Ascending aorta (tissue), 2 donors: ENCODE measurements at regions not wholly inside any gene's neighbourhood (a gene's known extent, or its start where the extent isn't known, plus 50 kb on each side); places are given as distances from the start of the nearest gene placed in this dataset.

ENCODE experiments used
- DNase-seq, 2 donors: peaks; one replicate each; pipeline ENCODE4 v3.0.0-alpha.2; 2019; ENCODE audit warnings: low spot score in 2 of 2
- H3K27ac ChIP-seq, 2 donors: fragments of 200-600 bp; sonication (generic); one replicate each; pipeline ENCODE4 v1.5.1; 2016 to 2017; ENCODE audit warnings: mild to moderate bottlenecking in 1 of 2
- H3K27me3 ChIP-seq: fragments of 200-600 bp; sonication (generic); one replicate; pipeline ENCODE4 v1.5.1; 2017
- H3K36me3 ChIP-seq, 2 donors: fragments of 200-600 bp; sonication (generic); one replicate each; pipeline ENCODE4 v1.5.1; 2016
- H3K4me1 ChIP-seq, 2 donors: fragments of 200-600 bp; sonication (generic); one replicate each; pipeline ENCODE4 v1.5.1; 2016 to 2017; ENCODE audit warnings: mild to moderate bottlenecking in 1 of 2
- H3K4me3 ChIP-seq, 2 donors: fragments of 200-600 bp; sonication (generic); one replicate each; pipeline ENCODE4 v1.5.1; 2016 to 2017; ENCODE audit warnings: mild to moderate bottlenecking in 1 of 2
- H3K9me3 ChIP-seq, 2 donors: fragments of 200-600 bp; sonication (generic); one replicate each; pipeline ENCODE4 v1.5.1; 2016
- CTCF ChIP-seq, 3 experiments: fragments of 200-600 bp in 2 of 3; fragments of 450-650 bp in 1 of 3; sonication (generic) in 2 of 3; IDR thresholded peaks; one replicate each; pipeline ENCODE4 v1.5.1; 2016 to 2019; ENCODE audit warnings: antibody characterized with exemption in 3 of 3, mild to moderate bottlenecking in 1 of 3, moderate library complexity in 1 of 3
- intact Hi-C: fragments of 100-400 bp; cut with DNase I; formaldehyde crosslinking; loops from one replicate; pipeline ENCODE4 v1.15.1; 2023

GRCh38 chr5:126119887-126120442 lies 303.2 kb upstream of the GRAMD2B start:
- Histone ChIP-seq H3K9me3 (no peaks in the 10 kb centered on the region), H3K27ac (no peak overlapping the region), H3K4me1 (peaks cover 0 to 1% of the 10 kb centered on the region in 2 donors), H3K4me3 (no peak overlapping the region), H3K27me3 (no peaks in the 10 kb centered on the region), H3K36me3 (no peaks in the 10 kb centered on the region)
- intact Hi-C loops, result no loop called here
- DNase-seq, result no peak
- TF ChIP-seq CTCF (IDR thresholded peaks at IDR 0.05), result no peak

- intact Hi-C loops, result no loop called here
- Histone ChIP-seq H3K27ac (no peak overlapping the region), H3K36me3 (no peaks in the 10 kb centered on the region), H3K9me3 (no peaks in the 10 kb centered on the region), H3K4me1 (peaks cover 0 to 3% of the 10 kb centered on the region in 2 donors), H3K27me3 (no peaks in the 10 kb centered on the region), H3K4me3 (no peak overlapping the region)
- TF ChIP-seq CTCF (IDR thresholded peaks at IDR 0.05), result no peak
- no peak for DNase-seq
These were observed 302.3 kb upstream of the GRAMD2B start for GRCh38 chr5:126120939-126121338.

DNA sequence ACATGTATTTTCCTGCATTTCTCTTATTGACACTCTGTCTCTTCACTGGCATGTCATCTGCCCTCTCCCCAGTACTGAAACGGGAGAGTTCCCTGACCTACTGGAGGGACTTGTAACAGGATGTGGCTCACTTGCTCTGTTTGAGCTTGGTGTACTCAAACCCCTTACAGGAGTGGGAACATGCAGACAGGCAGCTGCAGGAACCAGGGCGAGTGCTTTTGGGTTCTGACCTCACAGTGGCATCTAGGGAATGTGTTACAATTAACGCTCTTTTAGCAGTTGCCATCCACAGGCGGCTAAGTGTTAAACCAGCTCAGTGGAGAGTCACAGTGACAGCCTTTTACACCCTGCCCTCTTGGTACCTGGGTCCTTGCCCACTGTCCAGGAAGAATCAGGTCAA lies 300.3 kb upstream of the GRAMD2B start:
- H3K27me3 ChIP-seq, result no peaks in the 10 kb centered on the region
- DNase-seq, result no peak
- no peak overlapping the region for H3K4me3 ChIP-seq
- peaks cover 0 to 3% of the 10 kb centered on the region in 2 donors for H3K4me1 ChIP-seq
- intact Hi-C loops, result no loop called here
- H3K36me3 ChIP-seq, result no peaks in the 10 kb centered on the region
- no peak overlapping the region for H3K27ac ChIP-seq
- no peak for TF ChIP-seq CTCF (IDR thresholded peaks at IDR 0.05)
- H3K9me3 ChIP-seq, result no peaks in the 10 kb centered on the region

DNA sequence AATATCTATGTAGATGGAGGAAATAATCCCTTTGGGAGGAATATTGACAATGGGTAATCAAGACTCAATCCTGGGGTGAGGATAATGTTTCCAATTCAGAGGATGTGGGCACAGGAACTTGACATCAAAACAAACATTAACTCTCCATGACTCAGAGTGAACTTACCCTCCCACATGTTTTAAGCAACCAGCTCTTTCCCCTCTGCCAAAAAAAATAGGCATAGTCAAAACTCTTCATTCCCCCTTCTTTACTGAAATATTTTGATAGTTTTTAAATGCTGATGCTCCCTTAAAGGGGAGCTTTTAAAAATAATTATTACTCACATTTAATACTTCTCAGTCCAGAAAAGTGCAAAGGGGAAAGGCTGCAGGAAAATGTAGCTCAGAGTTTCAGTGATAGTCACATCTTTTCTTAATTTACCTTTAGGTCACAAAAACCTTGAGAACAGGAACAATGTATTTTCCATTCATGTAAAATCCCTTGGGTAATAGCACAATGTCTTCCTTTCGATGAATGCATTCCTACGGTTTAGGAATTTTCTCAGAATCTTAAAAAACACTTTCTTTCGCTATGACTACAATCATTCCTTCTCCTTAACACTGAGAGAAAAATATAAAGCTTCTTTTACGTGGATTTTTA lies 298.4 kb upstream of the GRAMD2B start:
- Histone ChIP-seq H3K27me3 (no peaks in the 10 kb centered on the region), H3K36me3 (no peaks in the 10 kb centered on the region), H3K27ac (no peak overlapping the region), H3K9me3 (no peaks in the 10 kb centered on the region), H3K4me3 (no peak overlapping the region), H3K4me1 (peaks cover 0 to 3% of the 10 kb centered on the region in 2 donors)
- no peak for DNase-seq
- no peak for TF ChIP-seq CTCF (IDR thresholded peaks at IDR 0.05)
- intact Hi-C loops, result no loop called here

GRCh38 chr5:126125407-126125806 lies 297.8 kb upstream of the GRAMD2B start:
- Histone ChIP-seq H3K27ac (no peak overlapping the region), H3K9me3 (no peaks in the 10 kb centered on the region), H3K4me1 (peaks cover 0 to 3% of the 10 kb centered on the region in 2 donors), H3K4me3 (no peak overlapping the region), H3K27me3 (no peaks in the 10 kb centered on the region), H3K36me3 (no peaks in the 10 kb centered on the region)
- no peak for DNase-seq
- intact Hi-C loops, result no loop called here
- no peak for TF ChIP-seq CTCF (IDR thresholded peaks at IDR 0.05)
